ENCODE measurements at regions not wholly inside any gene's neighbourhood (a gene's known extent, or its start where the extent isn't known, plus 50 kb on each side); places are given as distances from the start of the nearest gene placed in this dataset.
A peak's percentile ranks its signal among the peaks of the same experiment; 100 is the strongest.

DNA sequence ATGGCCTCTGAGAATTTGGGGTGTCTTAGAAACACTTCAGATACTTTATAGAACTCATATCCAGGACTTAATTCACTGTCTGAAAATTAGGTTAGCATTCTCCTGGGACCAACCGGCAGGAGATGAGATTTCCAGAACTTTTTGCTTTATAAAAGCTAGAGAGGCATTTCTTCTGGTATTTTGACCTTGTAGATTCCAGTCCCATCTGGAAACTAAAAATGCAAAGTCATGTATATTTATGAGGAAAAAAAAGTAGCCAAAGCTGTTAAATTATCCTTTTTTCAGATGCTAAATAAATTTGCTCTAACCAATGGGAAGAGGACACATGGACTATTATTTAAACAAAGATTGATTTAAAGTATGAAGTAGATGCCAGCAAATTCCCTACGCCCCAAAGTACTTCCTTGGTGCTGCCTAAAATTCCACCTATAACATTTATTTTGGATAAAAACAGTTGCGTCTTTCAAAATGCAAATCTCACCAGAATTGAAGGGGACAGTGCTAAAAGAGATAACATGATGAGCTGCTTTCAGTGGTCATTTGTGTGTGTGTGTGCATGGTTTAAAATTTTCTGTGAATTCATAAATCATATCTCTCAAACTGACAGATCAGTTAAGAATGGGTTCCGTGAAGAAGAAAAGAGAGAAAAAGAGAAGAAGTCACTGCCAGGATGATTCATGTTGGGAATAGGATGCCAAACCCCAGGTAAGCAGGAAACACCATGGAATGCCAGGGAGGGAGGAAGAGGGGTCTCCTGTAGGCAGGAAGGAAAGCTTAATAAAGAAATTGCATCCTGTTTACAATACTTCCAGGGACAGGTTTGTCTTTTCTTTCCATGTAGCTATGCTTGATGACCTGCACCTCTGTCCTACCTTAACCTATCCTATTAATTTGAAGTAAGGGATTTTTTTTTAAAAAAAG lies 97.7 kb upstream of the RGS6 start:
- Histone ChIP-seq H3K4me1 (no peaks in the 10 kb centered on the region), H3K4me3 (no peak overlapping the region), H3K27ac (no peak overlapping the region), H3K27me3 (no peaks in the 10 kb centered on the region), H3K36me3 (replicated peaks in 1 of 2; ENCODE audit: insufficient read depth in 1 of 2, low read depth in 2 of 2) (no peaks in the 10 kb centered on the region), H3K9me3 (no peaks in the 10 kb centered on the region)
- no peak for TF ChIP-seq POLR2A (IDR thresholded peaks at IDR 0.05)
- TF ChIP-seq, protein P1, sequence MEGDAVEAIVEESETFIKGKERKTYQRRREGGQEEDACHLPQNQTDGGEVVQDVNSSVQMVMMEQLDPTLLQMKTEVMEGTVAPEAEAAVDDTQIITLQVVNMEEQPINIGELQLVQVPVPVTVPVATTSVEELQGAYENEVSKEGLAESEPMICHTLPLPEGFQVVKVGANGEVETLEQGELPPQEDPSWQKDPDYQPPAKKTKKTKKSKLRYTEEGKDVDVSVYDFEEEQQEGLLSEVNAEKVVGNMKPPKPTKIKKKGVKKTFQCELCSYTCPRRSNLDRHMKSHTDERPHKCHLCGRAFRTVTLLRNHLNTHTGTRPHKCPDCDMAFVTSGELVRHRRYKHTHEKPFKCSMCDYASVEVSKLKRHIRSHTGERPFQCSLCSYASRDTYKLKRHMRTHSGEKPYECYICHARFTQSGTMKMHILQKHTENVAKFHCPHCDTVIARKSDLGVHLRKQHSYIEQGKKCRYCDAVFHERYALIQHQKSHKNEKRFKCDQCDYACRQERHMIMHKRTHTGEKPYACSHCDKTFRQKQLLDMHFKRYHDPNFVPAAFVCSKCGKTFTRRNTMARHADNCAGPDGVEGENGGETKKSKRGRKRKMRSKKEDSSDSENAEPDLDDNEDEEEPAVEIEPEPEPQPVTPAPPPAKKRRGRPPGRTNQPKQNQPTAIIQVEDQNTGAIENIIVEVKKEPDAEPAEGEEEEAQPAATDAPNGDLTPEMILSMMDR (IDR thresholded peaks at IDR 0.05): no peak
- intact Hi-C loops (cut with DNase I): no loop called here
- 66 to 67% methylated on average over 4 of the region's 4 CpGs for WGBS, 2 donors
- ATAC-seq: no peak
- DNase-seq: no peak

DNA sequence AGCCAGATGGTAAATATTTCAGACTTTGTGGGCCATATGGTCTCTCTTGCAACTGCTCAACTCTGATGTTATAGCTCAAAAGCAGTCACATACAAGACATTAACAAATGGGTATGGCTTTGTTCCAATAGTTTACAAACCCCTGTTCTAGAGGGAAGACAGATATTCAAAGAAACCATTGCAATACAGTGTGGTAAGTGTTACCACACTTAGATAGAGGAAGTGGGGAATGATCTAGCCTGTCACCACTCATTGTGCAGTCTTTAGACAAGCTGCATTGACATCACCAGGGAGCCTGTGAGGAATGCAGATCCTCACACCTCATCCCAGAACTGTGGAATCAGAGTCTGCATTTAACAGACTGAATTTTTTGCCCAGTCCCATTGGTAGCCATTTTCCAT lies 80.0 kb upstream of the RGS6 start:
- intact Hi-C loops (cut with DNase I): no loop called here
- H3K36me3 ChIP-seq (replicated peaks in 1 of 2; ENCODE audit: insufficient read depth in 1 of 2, low read depth in 2 of 2): no peaks in the 10 kb centered on the region
- H3K9me3 ChIP-seq: no peaks in the 10 kb centered on the region
- no peak for DNase-seq
- no peaks in the 10 kb centered on the region for H3K27me3 ChIP-seq
- TF ChIP-seq, protein P1 (IDR thresholded peaks at IDR 0.05): no peak
- no peak for TF ChIP-seq POLR2A (IDR thresholded peaks at IDR 0.05)
- H3K4me3 ChIP-seq: no peak overlapping the region
- ATAC-seq: no peak
- H3K27ac ChIP-seq: no peak overlapping the region
- no peaks in the 10 kb centered on the region for H3K4me1 ChIP-seq

DNA sequence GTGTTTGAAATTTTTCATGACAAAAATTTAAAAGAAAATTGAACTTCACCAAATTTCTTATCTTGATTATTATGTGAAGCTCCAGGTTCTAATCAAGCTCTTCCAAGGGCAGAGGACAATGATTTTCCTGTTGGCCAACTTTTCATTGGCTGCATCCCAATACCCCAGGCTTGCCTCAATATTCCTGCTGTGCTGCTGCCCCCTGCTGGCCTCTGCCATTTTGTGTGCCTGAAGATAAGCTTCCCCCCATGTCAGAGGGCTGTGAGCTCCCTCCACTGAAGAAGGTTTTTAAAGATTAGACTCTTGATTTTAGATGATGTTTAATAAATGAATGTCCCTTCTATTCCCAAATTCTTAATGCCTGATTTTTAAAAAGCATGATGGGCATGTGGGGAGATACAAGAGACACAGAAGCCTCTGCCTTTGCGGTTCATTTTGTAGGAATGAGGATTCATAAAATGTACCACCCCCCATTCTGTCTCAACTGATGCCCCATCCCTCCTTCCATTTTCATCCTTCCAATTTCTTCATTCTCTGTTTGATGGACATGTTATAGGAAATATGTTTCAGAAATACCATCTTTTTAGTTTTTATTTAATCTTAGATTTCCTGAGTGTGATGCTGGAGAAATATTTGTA lies 76.7 kb upstream of the RGS6 start:
- TF ChIP-seq POLR2A (IDR thresholded peaks at IDR 0.05): no peak
- TF ChIP-seq, protein P1 (IDR thresholded peaks at IDR 0.05): peak in 5 of 7 experiments; percentile 22 to 30 (median 25)
- WGBS, 2 donors: 86 to 92% methylated on average over 1 of the region's 1 CpG
- Histone ChIP-seq H3K4me1 (no peaks in the 10 kb centered on the region), H3K27ac (no peak overlapping the region), H3K9me3 (no peaks in the 10 kb centered on the region), H3K4me3 (no peak overlapping the region), H3K36me3 (replicated peaks in 1 of 2; ENCODE audit: insufficient read depth in 1 of 2, low read depth in 2 of 2) (no peaks in the 10 kb centered on the region), H3K27me3 (no peaks in the 10 kb centered on the region)
- intact Hi-C loops (cut with DNase I): no loop called here
- ATAC-seq: no peak
- peak; percentile 36 to 62 (median 48) for DNase-seq

DNA sequence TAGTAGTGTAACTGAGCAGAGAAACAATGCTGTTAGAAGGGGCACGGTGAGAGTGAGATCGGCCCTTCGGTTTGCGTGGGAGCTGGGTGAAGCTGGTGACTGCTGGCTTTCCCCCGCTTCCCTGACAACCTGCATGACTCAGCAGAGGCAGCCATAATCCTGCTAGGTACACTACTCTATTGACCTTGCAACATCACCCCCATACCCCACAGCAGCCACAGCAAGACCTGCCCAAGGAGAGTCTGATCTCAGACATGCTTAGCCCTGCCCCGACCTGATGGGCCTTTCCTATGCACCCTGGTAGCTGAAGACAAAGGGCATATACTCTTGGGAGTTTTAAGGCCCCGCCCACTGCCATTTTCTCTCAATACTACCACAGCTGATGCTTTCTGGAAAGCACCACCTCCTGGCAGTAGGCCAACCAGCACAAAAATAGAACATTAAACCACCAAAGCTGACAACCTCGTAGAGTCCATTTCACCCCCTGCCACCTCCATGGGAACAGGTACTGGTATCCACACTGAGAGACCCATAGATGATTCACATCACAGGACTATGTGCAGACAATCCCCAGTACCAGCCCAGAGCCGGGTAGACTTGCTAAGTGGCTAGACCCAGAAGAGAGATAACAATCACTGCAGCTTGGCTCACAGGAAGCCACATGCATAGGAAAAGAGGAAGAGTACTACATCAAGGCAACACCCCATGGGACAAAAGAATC lies 75.9 kb upstream of the RGS6 start:
- Histone ChIP-seq H3K4me1 (no peaks in the 10 kb centered on the region), H3K36me3 (replicated peaks in 1 of 2; ENCODE audit: insufficient read depth in 1 of 2, low read depth in 2 of 2) (no peaks in the 10 kb centered on the region), H3K9me3 (no peaks in the 10 kb centered on the region), H3K4me3 (no peak overlapping the region), H3K27ac (no peak overlapping the region), H3K27me3 (no peaks in the 10 kb centered on the region)
- 63 to 78% methylated on average over 8 to 9 of the region's 9 CpGs for WGBS, 2 donors
- intact Hi-C loops (cut with DNase I): no loop called here
- DNase-seq (no peak), ATAC-seq (no peak)
- TF ChIP-seq, protein P1 (IDR thresholded peaks at IDR 0.05): no peak

Measured in body of pancreas (tissue), 4 donors.